CD4-positive, CD25-positive, alpha-beta regulatory T cell (primary cell): ENCODE measurements at regions not wholly inside any gene's neighbourhood (a gene's known extent, or its start where the extent isn't known, plus 50 kb on each side); places are given as distances from the start of the nearest gene placed in this dataset.
A peak's percentile ranks its signal among the peaks of the same experiment; 100 is the strongest.

Experiments used
- ATAC-seq, 2 donors: fragments of 150-1000 bp; cut with Tn5 transposase; one replicate each; pipeline ENCODE4 v1.10.0; 2021; ENCODE audit warnings: low read depth in 2 of 2, moderate number of reproducible peaks in 2 of 2, moderate library complexity in 1 of 2
- DNase-seq, 3 donors: peaks; one replicate each; pipeline versions ENCODE4 v3.0.0 to v3.0.0-alpha.2; 2012 to 2022; ENCODE audit warnings: mixed read lengths in 1 of 3
- H3K27ac ChIP-seq: one replicate; pipeline ENCODE4 v1.7.0; 2013; ENCODE audit warnings: mild to moderate bottlenecking, low read length; ENCODE audit not compliant: insufficient read depth, poor library complexity, severe bottlenecking
- H3K27me3 ChIP-seq: one replicate; pipeline ENCODE4 v1.7.0; 2013; ENCODE audit warnings: low read length; ENCODE audit not compliant: control insufficient read depth, insufficient read depth
- H3K36me3 ChIP-seq: one replicate; pipeline ENCODE4 v1.7.0; 2013; ENCODE audit warnings: mild to moderate bottlenecking, low read length, moderate library complexity; ENCODE audit not compliant: control insufficient read depth, insufficient read depth
- H3K4me1 ChIP-seq: 2 replicates; pipeline ENCODE4 v1.7.0; 2013; ENCODE audit warnings: mild to moderate bottlenecking, low read length; ENCODE audit not compliant: insufficient read depth, control insufficient read depth, poor library complexity, severe bottlenecking
- H3K4me3 ChIP-seq: one replicate; pipeline ENCODE4 v1.7.0; 2013; ENCODE audit warnings: low read depth, mild to moderate bottlenecking, low read length, moderate library complexity
- H3K9me3 ChIP-seq, 2 experiments: 1 replicate in 1 of 2; 2 replicates in 1 of 2; pipeline ENCODE4 v1.7.0; 2013; ENCODE audit warnings: low read length in 2 of 2, mild to moderate bottlenecking in 1 of 2, moderate library complexity in 1 of 2; ENCODE audit not compliant: control insufficient read depth in 2 of 2
- H3K27ac Mint-ChIP-seq, 3 donors: one replicate each; pipeline ENCODE4 v1.8.0; 2020 to 2022; ENCODE audit warnings: mild to moderate bottlenecking in 3 of 3, mixed read lengths in 3 of 3, moderate library complexity in 2 of 3
- H3K27me3 Mint-ChIP-seq: one replicate; pipeline ENCODE4 v1.8.0; 2022; ENCODE audit warnings: mild to moderate bottlenecking, mixed read lengths
- H3K36me3 Mint-ChIP-seq: one replicate; pipeline ENCODE4 v1.8.0; 2020; ENCODE audit warnings: mixed read lengths
- H3K4me1 Mint-ChIP-seq, 4 donors: one replicate each; pipeline ENCODE4 v1.8.0; 2020 to 2022; ENCODE audit warnings: mixed read lengths in 4 of 4, mild to moderate bottlenecking in 1 of 4
- H3K4me3 Mint-ChIP-seq, 4 donors: one replicate each; pipeline ENCODE4 v1.8.0; 2020 to 2022; ENCODE audit warnings: mild to moderate bottlenecking in 4 of 4, mixed read lengths in 4 of 4, moderate library complexity in 3 of 4
- H3K9me3 Mint-ChIP-seq, 7 donors: one replicate each; pipeline ENCODE4 v1.8.0; 2020 to 2022; ENCODE audit warnings: mixed read lengths in 7 of 7, mild to moderate bottlenecking in 3 of 7, moderate library complexity in 2 of 7

- H3K36me3 Mint-ChIP-seq, result no peaks in the 10 kb centered on the region
- Histone ChIP-seq H3K4me1 (no peaks in the 10 kb centered on the region), H3K27ac (no peak overlapping the region), H3K4me3 (no peak overlapping the region), H3K9me3 (no peaks in the 10 kb centered on the region), H3K36me3 (no peaks in the 10 kb centered on the region), H3K27me3 (no peaks in the 10 kb centered on the region)
- H3K27me3 Mint-ChIP-seq, result peaks cover 5% of the 10 kb centered on the region
- DNase-seq (no peak), ATAC-seq (no peak)
- H3K27ac Mint-ChIP-seq, result no peak overlapping the region
- peaks cover 0 to 12% (median 0%) of the 10 kb centered on the region in 7 donors for H3K9me3 Mint-ChIP-seq
- H3K4me1 Mint-ChIP-seq, result no peaks in the 10 kb centered on the region
- H3K4me3 Mint-ChIP-seq, result no peak overlapping the region
Measured at GRCh38 chr5:38736089-38736488, 109.7 kb upstream of the OSMR start.

DNA sequence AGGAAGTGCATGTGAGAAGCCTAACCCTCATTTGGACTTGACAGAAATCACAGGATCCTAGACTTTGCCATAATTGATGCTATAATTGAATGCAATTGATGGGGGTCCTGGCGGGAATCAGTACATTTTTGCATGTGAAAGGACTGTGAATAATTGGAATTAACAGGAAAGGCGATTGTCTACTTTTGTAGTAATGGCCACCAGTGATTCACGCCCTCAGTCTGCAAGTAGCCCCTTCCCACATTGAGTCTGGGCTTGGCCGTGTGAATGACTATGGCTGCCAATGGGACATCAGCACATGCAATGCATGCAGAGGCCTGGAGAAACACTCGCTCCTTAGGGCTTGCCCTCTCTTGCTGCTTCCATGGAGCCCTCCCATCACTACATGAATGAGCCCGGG lies 107.8 kb upstream of the OSMR start:
- Histone ChIP-seq H3K4me1 (no peaks in the 10 kb centered on the region), H3K27ac (no peak overlapping the region), H3K4me3 (no peak overlapping the region), H3K36me3 (no peaks in the 10 kb centered on the region), H3K27me3 (no peaks in the 10 kb centered on the region), H3K9me3 (peaks cover 0 to 3% of the 10 kb centered on the region in 2 experiments)
- H3K36me3 Mint-ChIP-seq, result no peaks in the 10 kb centered on the region
- no peak for ATAC-seq
- peaks cover 5% of the 10 kb centered on the region for H3K27me3 Mint-ChIP-seq
- peaks cover 0 to 17% (median 5%) of the 10 kb centered on the region in 7 donors for H3K9me3 Mint-ChIP-seq
- no peak for DNase-seq
- no peak overlapping the region for H3K4me3 Mint-ChIP-seq
- H3K4me1 Mint-ChIP-seq, result no peaks in the 10 kb centered on the region
- H3K27ac Mint-ChIP-seq, result no peak overlapping the region

- Histone ChIP-seq H3K27ac (no peak overlapping the region), H3K27me3 (no peaks in the 10 kb centered on the region), H3K4me3 (no peak overlapping the region), H3K9me3 (peaks cover 10 to 13% of the 10 kb centered on the region in 2 experiments), H3K36me3 (no peaks in the 10 kb centered on the region), H3K4me1 (no peaks in the 10 kb centered on the region)
- Mint-ChIP-seq H3K27me3 (peaks cover 5% of the 10 kb centered on the region), H3K4me3 (no peak overlapping the region), H3K9me3 (peaks cover 0 to 23% (median 7%) of the 10 kb centered on the region in 7 donors), H3K36me3 (no peaks in the 10 kb centered on the region), H3K27ac (no peak overlapping the region), H3K4me1 (no peaks in the 10 kb centered on the region)
- ATAC-seq (no peak), DNase-seq (no peak)
Measured at GRCh38 chr5:38739011-38739704, 106.7 kb upstream of the OSMR start.

DNA sequence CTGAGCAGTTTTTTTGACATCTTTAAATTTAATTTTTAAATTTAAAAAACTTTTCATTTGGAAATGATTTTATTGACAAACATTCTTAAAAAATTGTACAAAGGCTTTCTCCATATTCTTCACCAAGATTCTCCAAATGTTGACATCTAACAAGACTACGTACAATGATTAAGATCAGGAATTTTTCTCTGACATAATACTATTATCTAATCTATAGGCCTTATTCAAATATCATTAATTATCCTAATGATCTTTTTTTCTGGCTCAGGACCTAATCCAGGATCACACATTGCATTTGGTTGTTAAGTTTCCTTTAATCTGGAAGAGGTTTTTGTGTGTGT lies 106.1 kb upstream of the OSMR start:
- Mint-ChIP-seq H3K27ac (no peak overlapping the region), H3K4me1 (no peaks in the 10 kb centered on the region), H3K4me3 (no peak overlapping the region), H3K36me3 (no peaks in the 10 kb centered on the region), H3K27me3 (peaks cover 5% of the 10 kb centered on the region), H3K9me3 (peaks cover 0 to 23% (median 7%) of the 10 kb centered on the region in 7 donors)
- DNase-seq, result no peak
- no peak overlapping the region for H3K4me3 ChIP-seq
- no peak for ATAC-seq
- H3K9me3 ChIP-seq, result peaks cover 10 to 13% of the 10 kb centered on the region in 2 experiments
- H3K27ac ChIP-seq, result no peak overlapping the region
- H3K36me3 ChIP-seq, result no peaks in the 10 kb centered on the region
- no peaks in the 10 kb centered on the region for H3K4me1 ChIP-seq
- no peaks in the 10 kb centered on the region for H3K27me3 ChIP-seq

- ATAC-seq (no peak), DNase-seq (no peak)
- Histone ChIP-seq H3K27me3 (peaks cover 4% of the 10 kb centered on the region), H3K4me3 (no peak overlapping the region), H3K9me3 (peaks cover 10 to 13% of the 10 kb centered on the region in 2 experiments), H3K36me3 (no peaks in the 10 kb centered on the region), H3K27ac (no peak overlapping the region), H3K4me1 (no peaks in the 10 kb centered on the region)
- H3K9me3 Mint-ChIP-seq, result peaks cover 0 to 19% (median 9%) of the 10 kb centered on the region in 7 donors
- H3K4me1 Mint-ChIP-seq, result no peaks in the 10 kb centered on the region
- no peak overlapping the region for H3K4me3 Mint-ChIP-seq
- peaks cover 5% of the 10 kb centered on the region for H3K27me3 Mint-ChIP-seq
- no peaks in the 10 kb centered on the region for H3K36me3 Mint-ChIP-seq
- peak overlapping the region in 1 of 3 donors; percentile 20 for H3K27ac Mint-ChIP-seq
Measured at GRCh38 chr5:38742821-38743220, 103.0 kb upstream of the OSMR start.

DNA sequence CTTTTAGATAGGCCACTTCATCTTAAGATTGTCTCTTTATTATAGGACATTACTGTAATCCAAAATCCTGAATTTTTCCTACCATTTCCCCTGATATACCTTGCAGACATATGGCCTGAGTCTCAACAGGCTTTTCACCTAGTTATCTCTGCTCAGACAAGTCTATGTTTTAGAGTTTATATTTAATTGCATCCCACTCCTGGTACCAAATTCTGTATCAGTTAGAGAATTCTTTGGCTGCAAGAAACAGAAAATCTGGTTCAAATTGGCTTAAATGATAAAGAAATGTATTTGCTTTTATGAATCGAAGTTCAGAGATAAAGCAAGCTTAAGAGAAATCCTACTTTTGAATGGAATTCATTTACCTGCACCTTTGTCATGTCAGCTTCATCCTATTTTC lies 102.2 kb upstream of the OSMR start:
- peaks cover 10 to 13% of the 10 kb centered on the region in 2 experiments for H3K9me3 ChIP-seq
- H3K4me1 ChIP-seq, result no peaks in the 10 kb centered on the region
- Mint-ChIP-seq H3K4me3 (no peak overlapping the region), H3K27me3 (peaks cover 5% of the 10 kb centered on the region), H3K36me3 (no peaks in the 10 kb centered on the region), H3K9me3 (peaks cover 0 to 19% (median 9%) of the 10 kb centered on the region in 7 donors), H3K27ac (no peak overlapping the region), H3K4me1 (no peaks in the 10 kb centered on the region)
- H3K4me3 ChIP-seq, result no peak overlapping the region
- ATAC-seq (no peak), DNase-seq (no peak)
- no peak overlapping the region for H3K27ac ChIP-seq
- H3K36me3 ChIP-seq, result no peaks in the 10 kb centered on the region
- peaks cover 4% of the 10 kb centered on the region for H3K27me3 ChIP-seq

DNA sequence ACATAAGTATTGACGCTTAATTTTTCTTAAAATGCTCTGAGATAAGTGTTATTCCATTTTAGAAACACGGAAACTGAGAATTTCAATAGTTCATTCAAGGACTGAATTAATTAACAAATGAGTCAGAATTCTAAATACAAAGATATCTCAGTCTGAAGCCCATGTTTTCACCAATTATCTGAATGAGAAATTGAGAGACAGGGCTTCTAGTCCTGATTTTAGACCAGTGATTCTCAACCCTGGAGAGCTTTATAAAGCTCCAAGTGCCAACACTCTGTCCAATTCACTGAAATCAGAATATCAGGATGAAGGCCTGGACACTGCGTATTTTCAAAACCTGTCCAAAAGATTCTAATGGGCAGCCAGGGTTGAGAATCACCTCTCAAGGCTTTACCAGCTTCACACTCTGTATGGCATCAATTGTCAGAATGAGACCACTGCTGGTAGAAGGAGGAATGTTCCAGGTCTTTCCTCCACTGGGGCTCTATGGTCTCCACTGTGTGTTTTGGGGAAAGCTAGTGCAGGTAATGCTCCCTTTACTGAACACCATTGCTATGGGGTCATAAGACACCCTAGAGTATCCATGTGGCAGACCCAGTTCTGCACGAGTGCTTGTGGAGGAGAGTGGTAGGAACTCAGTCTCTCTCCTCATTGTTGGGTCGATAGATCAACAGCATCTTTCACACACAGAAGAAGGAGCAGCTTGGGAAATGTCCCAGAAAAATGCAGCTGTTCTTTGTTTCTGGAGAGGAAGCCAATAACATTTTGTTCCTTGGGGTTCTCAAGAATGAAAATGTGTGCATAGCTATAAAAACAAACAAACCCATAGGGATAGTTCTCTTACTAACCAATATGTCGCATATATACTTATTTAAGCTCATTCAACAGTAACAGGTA lies 99.7 kb upstream of the OSMR start:
- Mint-ChIP-seq H3K27me3 (no peaks in the 10 kb centered on the region), H3K4me3 (no peak overlapping the region), H3K4me1 (no peaks in the 10 kb centered on the region), H3K9me3 (peaks cover 0 to 19% (median 9%) of the 10 kb centered on the region in 7 donors), H3K36me3 (no peaks in the 10 kb centered on the region), H3K27ac (no peak overlapping the region)
- no peak for DNase-seq
- H3K27me3 ChIP-seq, result peaks cover 4% of the 10 kb centered on the region
- no peaks in the 10 kb centered on the region for H3K4me1 ChIP-seq
- H3K36me3 ChIP-seq, result no peaks in the 10 kb centered on the region
- H3K9me3 ChIP-seq, result peaks cover 10 to 13% of the 10 kb centered on the region in 2 experiments
- H3K4me3 ChIP-seq, result no peak overlapping the region
- H3K27ac ChIP-seq, result no peak overlapping the region
- no peak for ATAC-seq
